GM12874 (cell line): ENCODE measurements at regions not wholly inside any gene's neighbourhood (a gene's known extent, or its start where the extent isn't known, plus 50 kb on each side); places are given as distances from the start of the nearest gene placed in this dataset.

ENCODE experiments used
- CTCF ChIP-seq: IDR thresholded peaks from 2 replicates; pipeline ENCODE4 v1.5.1; 2011; ENCODE audit warnings: low read depth, mild to moderate bottlenecking, control low read depth, low read length, moderate library complexity; ENCODE audit not compliant: insufficient read depth

- TF ChIP-seq CTCF, result no peak
Measured at GRCh38 chr2:64785245-64785644, 131.5 kb upstream of the SERTAD2 start.

GRCh38 chr2:64786343-64787018, 132.8 kb upstream of the SERTAD2 start:
- no peak for TF ChIP-seq CTCF

GRCh38 chr2:64787019-64787365, 133.3 kb upstream of the SERTAD2 start:
- TF ChIP-seq CTCF, result no peak

GRCh38 chr2:64787698-64788097, 134.0 kb upstream of the SERTAD2 start:
- TF ChIP-seq CTCF, result no peak

DNA sequence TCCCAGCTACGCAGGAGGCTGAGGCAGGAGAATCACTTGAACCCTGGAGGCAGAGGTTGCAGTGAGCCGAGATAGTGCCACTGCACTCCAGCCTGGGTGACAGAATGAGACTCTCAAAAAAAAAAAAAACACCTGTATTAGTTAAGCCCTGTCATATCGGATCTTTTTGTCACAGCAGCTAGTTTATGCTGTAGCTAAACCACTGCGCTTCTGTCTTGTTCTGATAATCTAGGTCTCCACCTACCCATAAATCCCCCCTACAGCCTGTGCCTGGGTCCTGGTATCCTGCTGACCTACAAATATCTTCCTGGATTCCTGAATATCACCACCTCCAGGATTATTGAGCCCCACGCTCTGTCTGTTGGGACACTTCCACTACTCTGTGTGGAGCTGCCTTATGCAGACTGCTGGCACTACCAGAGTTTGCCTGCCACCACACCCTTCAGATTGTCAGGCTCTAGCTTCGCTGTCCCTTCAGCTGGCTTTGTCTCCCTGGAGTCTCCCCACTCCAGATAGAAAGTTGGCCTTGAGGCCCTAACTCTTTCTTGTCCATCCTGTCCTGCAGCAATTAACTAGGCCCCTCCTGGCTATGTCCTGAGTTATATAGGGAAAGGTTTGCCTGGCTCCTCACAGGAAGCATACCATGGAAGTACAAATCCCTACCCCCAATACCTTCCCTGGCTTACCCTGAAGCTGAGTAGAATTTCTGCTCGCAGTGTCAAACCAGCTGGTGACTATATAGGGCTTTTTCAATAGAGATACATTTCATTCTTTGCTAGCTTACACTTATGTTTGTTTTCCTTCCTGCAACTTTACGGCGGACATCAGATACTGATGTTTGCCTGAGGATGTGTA, 136.0 kb upstream of the SERTAD2 start:
- TF ChIP-seq CTCF, result no peak

DNA sequence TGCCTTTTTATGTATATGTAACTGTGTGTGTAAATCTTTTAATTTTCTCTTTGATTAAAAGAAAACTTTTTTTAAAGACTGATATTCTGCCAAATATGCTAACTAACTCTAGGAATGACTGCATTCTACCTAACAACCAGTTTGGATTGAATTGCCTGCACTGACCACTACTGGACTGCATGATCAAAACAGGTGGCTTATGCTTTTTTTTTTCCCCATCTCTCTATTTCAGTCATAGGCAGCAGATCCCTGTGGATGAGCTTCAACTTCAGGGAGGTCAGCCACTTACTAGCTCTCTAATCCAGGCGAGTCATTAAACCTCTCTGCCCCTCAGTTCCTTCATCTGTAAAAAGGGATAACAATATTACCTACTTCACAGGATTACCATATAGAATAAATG, 138.6 kb upstream of the SERTAD2 start:
- TF ChIP-seq CTCF, result no peak

DNA sequence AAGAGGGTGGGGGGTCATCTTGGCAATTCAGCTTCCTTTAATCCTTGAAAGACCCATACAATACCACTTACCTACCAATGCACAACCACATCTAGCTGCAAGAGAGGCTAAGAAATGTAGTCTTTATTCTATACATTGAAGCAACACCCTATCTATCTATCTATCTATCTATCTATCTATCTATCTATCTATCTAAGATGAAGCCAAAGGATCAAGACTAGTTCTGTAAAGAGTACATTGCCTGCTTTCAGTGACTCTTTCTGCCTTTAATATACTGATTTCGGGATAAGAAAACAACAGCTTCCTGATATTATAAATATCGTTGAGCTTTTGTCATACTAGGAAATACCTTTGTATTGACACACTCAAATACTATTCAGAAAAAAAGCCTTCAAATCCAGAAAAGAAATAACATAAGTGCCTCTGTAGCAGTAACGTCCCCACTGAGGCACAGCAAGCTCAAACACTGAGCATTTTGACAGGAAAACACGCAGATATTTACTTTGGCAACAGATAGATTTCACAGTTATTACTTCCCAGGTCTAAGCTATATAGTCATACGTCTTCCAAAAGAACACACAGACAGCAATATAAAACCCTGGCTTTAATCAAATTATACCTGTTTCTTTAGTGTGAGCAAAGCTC, 139.4 kb upstream of the SERTAD2 start:
- TF ChIP-seq CTCF, result no peak
